PFSK-1 (cell line): ENCODE measurements at regions not wholly inside any gene's neighbourhood (a gene's known extent, or its start where the extent isn't known, plus 50 kb on each side); places are given as distances from the start of the nearest gene placed in this dataset.

ENCODE experiments used
- FOXP2 ChIP-seq: optimal IDR thresholded peaks from 2 replicates; pipeline ENCODE3; 2011; ENCODE audit warnings: borderline replicate concordance, control low read depth, inconsistent platforms; ENCODE audit not compliant: insufficient read depth; ENCODE audit errors: extremely low read length, extremely low read depth
- POLR2AphosphoS5 ChIP-seq: IDR thresholded peaks from 2 replicates; pipeline ENCODE4 v1.6.1; 2012; ENCODE audit warnings: low read depth, mild to moderate bottlenecking, control low read depth, low read length, moderate library complexity
- SIN3A ChIP-seq: IDR thresholded peaks from 2 replicates; pipeline ENCODE4 v1.6.1; 2012; ENCODE audit warnings: mild to moderate bottlenecking, low read length, moderate library complexity, borderline replicate concordance; ENCODE audit not compliant: insufficient read depth
- TAF1 ChIP-seq: IDR thresholded peaks from 2 replicates; pipeline ENCODE4 v1.6.1; 2012; ENCODE audit warnings: low read length, control low read depth, borderline replicate concordance; ENCODE audit not compliant: insufficient read depth
- TF ChIP-seq, protein P1 (sequence below), 2 experiments: IDR thresholded peaks; 2 replicates each; pipeline versions ENCODE4 v1.6.1 to v1.8.0; 2011 to 2012; ENCODE audit warnings: low read depth in 2 of 2, low read length in 2 of 2, control low read depth in 1 of 2, inconsistent platforms in 1 of 2, mild to moderate bottlenecking in 1 of 2, moderate library complexity in 1 of 2; ENCODE audit not compliant: insufficient read depth in 1 of 2

DNA sequence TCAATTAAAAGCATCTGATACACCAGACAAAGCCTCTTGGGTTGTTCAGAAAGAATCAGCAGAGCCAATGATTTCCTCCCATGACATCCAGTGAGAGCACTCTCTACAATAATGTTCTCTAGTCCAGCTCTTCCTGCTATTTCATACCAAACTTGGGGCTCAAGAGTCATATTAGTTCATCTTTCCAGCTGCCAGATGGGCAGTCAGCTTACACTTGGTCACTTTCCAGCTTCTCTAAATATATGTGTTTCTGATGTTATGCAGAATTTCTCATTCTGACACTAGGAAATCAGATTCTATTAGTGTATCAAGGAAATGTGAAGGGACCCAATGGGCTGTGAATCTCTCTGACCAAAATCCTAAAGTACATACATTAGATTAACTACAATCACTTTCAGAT is 148.9 kb downstream of the ENC1 start:
- no peak for TF ChIP-seq TAF1
- TF ChIP-seq, protein P1, sequence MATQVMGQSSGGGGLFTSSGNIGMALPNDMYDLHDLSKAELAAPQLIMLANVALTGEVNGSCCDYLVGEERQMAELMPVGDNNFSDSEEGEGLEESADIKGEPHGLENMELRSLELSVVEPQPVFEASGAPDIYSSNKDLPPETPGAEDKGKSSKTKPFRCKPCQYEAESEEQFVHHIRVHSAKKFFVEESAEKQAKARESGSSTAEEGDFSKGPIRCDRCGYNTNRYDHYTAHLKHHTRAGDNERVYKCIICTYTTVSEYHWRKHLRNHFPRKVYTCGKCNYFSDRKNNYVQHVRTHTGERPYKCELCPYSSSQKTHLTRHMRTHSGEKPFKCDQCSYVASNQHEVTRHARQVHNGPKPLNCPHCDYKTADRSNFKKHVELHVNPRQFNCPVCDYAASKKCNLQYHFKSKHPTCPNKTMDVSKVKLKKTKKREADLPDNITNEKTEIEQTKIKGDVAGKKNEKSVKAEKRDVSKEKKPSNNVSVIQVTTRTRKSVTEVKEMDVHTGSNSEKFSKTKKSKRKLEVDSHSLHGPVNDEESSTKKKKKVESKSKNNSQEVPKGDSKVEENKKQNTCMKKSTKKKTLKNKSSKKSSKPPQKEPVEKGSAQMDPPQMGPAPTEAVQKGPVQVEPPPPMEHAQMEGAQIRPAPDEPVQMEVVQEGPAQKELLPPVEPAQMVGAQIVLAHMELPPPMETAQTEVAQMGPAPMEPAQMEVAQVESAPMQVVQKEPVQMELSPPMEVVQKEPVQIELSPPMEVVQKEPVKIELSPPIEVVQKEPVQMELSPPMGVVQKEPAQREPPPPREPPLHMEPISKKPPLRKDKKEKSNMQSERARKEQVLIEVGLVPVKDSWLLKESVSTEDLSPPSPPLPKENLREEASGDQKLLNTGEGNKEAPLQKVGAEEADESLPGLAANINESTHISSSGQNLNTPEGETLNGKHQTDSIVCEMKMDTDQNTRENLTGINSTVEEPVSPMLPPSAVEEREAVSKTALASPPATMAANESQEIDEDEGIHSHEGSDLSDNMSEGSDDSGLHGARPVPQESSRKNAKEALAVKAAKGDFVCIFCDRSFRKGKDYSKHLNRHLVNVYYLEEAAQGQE (IDR thresholded peaks at IDR 0.05; ENCODE audit: insufficient read depth in 1 of 2, low read depth in 2 of 2, low read length in 2 of 2): no peak
- TF ChIP-seq FOXP2: no peak
- no peak for TF ChIP-seq POLR2AphosphoS5
- TF ChIP-seq SIN3A: no peak

- TF ChIP-seq FOXP2: no peak
Observed at GRCh38 chr5:74490814-74491213, 149.7 kb downstream of the ENC1 start.

GRCh38 chr5:74482990-74483389 is 157.5 kb downstream of the ENC1 start:
- TF ChIP-seq TAF1 (no peak), SIN3A (no peak)
- TF ChIP-seq, protein P1 (IDR thresholded peaks at IDR 0.05; ENCODE audit: insufficient read depth in 1 of 2, low read depth in 2 of 2, low read length in 2 of 2): no peak

DNA sequence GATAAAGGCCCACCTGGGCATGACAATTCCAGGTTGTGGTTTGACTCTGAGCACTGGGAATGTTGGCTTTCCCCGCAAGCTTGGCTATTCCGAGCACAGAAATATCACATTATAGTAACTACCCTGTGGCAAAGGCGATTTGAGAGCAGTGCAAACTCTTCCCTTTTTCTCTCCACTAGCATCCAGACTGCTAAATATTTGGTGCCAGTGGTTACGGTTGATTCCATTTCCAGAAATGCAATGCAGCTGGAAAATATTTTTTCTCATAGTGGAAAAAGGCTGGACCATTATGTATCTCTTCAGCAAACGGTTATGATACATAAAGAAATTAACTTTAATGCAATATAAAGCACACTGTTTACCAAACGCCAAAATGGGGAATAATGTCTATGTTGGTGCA is 158.0 kb downstream of the ENC1 start:
- TF ChIP-seq FOXP2: no peak

DNA sequence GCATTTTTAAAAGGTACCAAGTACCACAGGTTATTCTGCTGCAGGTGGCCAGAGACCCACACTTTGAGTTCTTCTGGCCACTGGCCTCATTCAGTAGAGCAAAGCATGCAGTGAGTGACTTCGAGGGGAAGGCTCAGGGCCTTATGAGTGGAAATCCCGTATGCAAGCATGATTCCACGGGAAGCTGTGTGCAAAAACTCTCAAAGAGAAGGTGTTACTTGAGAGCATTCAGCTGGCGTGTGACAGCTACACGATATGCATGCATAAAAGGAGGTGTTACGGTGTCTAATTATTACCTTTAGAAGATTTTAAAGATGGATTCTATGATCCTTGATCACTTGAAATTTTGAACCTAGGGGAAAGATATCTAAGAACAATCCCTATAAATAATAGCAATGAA is 160.3 kb downstream of the ENC1 start:
- no peak for TF ChIP-seq SIN3A
- TF ChIP-seq POLR2AphosphoS5: no peak
- TF ChIP-seq, protein P1 (IDR thresholded peaks at IDR 0.05; ENCODE audit: insufficient read depth in 1 of 2, low read depth in 2 of 2, low read length in 2 of 2): no peak
- no peak for TF ChIP-seq FOXP2
- TF ChIP-seq TAF1: no peak

DNA sequence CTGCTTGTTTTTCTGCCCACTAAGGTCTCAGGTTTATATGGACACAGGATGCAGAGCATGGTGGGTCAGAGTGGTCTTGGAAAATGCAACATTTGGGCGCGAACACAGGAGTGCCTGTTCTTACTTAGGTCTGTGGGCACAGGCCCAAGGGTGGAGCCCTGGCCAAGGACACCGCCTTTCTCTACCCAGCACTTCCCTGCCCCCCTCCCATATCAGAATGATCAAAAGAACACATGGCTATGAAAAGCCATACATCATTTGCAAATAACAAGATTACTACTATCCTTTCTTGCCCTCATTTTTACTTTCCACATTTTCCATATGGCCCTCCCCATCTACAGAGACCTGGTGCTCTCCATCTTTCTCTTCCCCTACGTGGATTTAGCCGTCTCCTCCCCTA is 162.2 kb downstream of the ENC1 start:
- TF ChIP-seq, protein P1 (IDR thresholded peaks at IDR 0.05; ENCODE audit: insufficient read depth in 1 of 2, low read depth in 2 of 2, low read length in 2 of 2): no peak
- TF ChIP-seq SIN3A (no peak), FOXP2 (no peak), TAF1 (no peak), POLR2AphosphoS5 (no peak)
